SK-N-SH (cell line): ENCODE measurements at regions not wholly inside any gene's neighbourhood (a gene's known extent, or its start where the extent isn't known, plus 50 kb on each side); places are given as distances from the start of the nearest gene placed in this dataset.

Source experiments
- CTCF ChIP-seq: fragments of 200-600 bp; sonication (generic); IDR thresholded peaks from 2 replicates; pipeline ENCODE4 v1.6.1; 2017; ENCODE audit warnings: antibody characterized with exemption, mild to moderate bottlenecking, moderate library complexity
- MAX ChIP-seq: IDR thresholded peaks from 2 replicates; pipeline ENCODE4 v1.4.0; 2012; ENCODE audit warnings: low read depth
- POLR2AphosphoS5 ChIP-seq: IDR thresholded peaks from 2 replicates; pipeline ENCODE4 v1.6.1; 2012; ENCODE audit warnings: low read depth, low read length
- REST ChIP-seq: IDR thresholded peaks from 2 replicates; pipeline ENCODE4 v1.6.1; 2012; ENCODE audit warnings: mild to moderate bottlenecking, low read depth, low read length, moderate library complexity
- RXRA ChIP-seq: IDR thresholded peaks from 2 replicates; pipeline ENCODE4 v1.4.0; 2012; ENCODE audit warnings: low read depth, mild to moderate bottlenecking, borderline replicate concordance
- USF2 ChIP-seq: fragments of 150-350 bp; IDR thresholded peaks from 2 replicates; pipeline ENCODE4 v1.6.1; 2017; ENCODE audit warnings: antibody characterized with exemption, low read length, low read depth, borderline replicate concordance
- YY1 ChIP-seq: IDR thresholded peaks from 2 replicates; pipeline ENCODE4 v1.4.0; 2012; ENCODE audit warnings: low read depth, mild to moderate bottlenecking

- no peak for TF ChIP-seq CTCF
- TF ChIP-seq YY1, result no peak
- no peak for TF ChIP-seq RXRA
- no peak for TF ChIP-seq MAX
- TF ChIP-seq POLR2AphosphoS5, result no peak
- no peak for TF ChIP-seq USF2
- TF ChIP-seq REST, result no peak
Measured at GRCh38 chr1:90274376-90274775, 279.5 kb downstream of the ZNF326 start.
